AG08395 (cell line): ENCODE measurements at regions not wholly inside any gene's neighbourhood (a gene's known extent, or its start where the extent isn't known, plus 50 kb on each side); places are given as distances from the start of the nearest gene placed in this dataset.
"Not testable (repeated sequence)": the region's sequence is repeated elsewhere in the genome, so short reads cannot be mapped to it uniquely, and the experiment has no call there.

Experiments
- DNase-seq: peaks from one replicate; pipeline ENCODE4 v3.0.0; 2012; ENCODE audit warnings: mixed read lengths, low spot score

DNA sequence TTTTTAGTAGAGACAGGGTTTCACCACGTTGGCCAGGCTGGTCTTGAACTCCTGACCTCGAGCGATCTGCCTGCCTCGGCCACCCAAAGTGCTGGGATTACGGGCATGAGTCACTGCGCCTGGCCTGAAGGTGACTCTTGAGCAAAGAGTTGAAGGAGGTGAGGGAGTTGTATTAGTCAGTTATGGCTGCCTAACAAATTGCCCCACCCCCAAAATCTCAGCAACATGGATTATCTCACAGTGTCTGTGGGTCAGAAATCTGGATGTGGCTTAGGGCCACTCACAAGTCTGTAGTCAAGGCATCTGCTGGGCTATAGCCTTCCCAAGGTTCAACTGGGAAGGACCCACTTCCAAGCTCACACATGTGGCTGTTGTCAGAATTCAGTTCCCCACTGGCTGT is 52.8 kb upstream of the ADGRE5 start:
- no peak for DNase-seq

DNA sequence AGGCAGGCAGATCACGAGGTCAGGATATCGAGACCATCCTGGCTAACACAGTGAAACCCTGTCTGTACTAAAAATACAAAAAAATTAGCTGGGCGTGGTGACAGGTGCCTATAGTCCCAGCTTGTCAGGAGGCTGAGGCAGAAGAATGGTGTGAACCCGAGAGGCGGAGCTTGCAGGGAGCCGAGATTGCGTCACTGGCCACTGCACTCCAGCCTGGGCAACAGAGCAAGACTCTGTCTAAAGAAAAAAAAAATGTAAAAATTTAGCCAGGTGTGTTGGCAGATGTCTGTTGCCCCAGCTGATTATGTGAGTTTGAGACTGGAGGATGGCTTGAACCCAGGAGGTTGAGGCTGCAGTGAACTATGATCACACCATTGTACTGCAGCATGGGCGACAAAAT is 54.2 kb upstream of the ADGRE5 start:
- DNase-seq = not testable (repeated sequence)

DNA sequence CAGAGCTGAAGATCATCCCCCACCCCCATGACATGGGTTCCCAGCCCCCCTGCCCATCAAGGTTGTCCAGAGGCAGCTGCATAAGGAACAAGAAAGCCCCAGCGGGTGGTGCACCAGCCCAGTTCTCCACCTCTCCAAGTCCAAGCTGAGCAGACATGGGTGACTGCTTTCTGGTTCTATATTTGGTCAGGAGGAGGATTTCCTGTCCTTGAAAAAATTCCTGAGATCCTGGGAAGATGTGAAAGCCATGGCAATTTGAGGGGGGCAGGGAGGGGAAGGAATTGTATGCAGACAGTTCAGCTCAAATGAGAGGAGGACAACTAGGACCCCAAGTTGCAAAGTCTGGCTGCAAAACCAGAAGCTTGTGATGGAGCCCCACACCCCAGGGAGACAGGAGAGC is 55.4 kb upstream of the ADGRE5 start:
- no peak for DNase-seq

DNA sequence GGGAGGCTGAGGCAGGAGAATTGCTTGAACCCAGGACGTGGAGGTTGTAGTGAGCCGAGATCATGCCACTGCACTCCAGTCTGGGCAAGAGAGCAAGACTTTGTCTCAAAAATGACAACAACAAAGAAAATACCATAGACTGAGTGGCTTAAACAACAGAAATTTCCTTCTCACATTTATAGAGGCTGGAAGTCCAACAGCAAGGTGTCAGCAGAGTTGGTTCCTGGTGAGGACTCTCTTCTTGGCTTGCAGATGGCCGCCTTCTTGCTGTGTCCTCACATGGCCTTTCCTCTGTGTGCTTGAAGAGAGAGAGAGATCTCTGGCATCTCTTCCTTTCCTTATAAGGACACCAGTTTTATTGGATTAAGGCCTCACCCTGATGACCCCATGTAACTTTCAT is 56.1 kb upstream of the ADGRE5 start:
- no peak for DNase-seq

DNA sequence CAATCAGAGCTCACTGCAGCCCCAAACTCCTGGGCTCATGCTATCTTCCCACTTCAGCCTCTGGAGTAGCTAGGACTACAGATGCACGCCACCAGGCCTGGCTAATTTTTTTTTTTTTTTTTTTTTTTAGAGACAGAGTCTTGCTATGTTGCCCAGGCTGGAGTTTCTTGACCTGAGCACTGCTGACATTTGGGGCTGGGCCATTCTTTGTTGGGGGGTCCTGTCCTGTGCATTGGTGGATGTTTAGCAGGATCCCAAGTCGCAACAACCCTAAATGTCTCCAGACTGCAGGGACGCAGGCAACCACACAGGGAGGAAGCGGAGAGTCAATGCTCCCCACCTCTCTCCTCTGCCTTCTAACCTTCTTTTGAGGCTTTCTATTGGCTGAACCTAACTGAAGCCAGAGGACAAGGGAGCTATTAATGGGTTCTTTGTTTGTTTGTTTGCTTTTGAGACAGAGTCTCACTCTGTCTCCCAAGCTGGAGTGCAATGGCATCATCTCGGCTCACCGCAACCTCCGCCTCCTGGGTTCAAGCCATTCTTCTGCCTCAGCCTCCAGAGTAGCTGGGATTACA is 58.3 kb upstream of the ADGRE5 start:
- no peak for DNase-seq

DNA sequence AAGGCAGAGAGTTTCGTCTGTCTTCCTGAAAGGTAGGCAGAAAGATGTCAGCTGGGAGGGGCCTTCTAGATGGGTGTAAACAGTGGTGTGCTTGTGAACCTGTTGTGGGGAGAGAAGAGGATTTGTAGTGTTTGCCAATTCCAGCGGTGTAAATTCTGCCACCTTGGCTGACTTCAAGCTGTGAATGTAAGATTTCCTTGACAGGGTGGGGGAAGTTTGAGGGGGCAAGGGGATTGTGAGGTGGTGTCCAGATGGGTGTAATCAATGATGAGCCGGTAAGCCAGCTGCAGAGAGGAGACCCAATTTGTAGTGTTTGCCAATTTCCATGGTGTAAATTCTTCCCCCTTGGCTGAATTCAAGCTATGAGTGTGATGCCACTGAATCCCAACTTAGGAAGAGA is 61.0 kb upstream of the ADGRE5 start:
- DNase-seq = no peak

DNA sequence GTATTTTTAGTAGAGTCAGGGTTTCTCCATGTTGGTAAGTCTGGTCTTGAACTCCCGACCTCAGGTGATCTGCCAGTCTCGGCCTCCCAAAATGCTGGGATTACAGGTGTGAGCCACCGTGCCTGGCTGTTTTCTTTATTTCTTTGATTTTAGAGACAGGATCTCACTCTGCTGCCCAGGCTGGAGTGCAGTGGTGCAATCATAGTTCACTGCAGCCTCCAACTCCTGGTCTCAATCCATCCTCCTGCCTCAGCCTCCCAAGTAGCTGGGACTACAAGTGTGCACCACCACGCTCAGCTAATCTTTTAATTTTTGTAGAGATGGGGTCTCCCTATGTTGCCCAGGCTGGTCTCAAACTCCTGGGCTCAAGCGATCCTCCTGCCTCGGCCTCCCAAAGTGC is 61.5 kb upstream of the ADGRE5 start:
- DNase-seq = not testable (repeated sequence)

DNA sequence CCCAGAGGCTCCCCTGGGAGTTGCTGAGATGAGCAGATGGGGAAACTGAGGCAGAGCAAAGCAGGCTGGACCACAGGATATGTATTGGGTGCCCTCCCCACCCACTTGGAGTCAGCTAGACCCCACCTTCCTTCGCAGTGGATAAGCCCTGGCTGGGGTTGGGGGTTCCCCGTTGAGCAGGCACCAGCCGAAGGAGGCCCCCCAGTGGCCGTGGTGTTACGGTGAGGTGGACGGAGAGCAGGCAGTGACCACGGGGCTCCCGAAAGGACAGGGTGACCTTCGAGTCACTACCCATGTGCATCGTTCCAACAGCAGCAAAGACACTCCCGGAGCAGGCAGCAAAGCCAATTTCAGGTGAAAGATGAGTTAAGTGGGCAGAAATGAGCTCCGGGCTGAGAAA is 62.4 kb upstream of the ADGRE5 start:
- no peak for DNase-seq

DNA sequence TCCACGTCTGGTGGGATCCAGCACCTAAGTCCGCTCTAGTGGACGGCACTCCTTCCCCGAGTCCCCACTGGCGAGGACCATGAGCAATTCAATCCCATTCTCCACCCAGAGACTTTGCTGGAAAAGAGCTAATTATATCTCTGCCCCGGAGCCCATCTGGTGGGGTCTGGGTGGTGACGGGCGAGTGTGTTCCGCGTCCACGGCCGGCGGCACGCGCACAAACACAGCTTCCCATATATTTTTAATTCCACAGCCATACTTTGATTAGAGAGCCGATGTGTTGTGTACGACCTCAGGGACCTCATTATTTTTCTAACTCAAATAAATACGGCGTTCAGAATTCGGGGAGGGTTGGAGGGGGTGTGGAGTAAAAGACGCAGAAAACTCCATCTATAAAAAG is 64.1 kb upstream of the ADGRE5 start:
- DNase-seq = no peak

DNA sequence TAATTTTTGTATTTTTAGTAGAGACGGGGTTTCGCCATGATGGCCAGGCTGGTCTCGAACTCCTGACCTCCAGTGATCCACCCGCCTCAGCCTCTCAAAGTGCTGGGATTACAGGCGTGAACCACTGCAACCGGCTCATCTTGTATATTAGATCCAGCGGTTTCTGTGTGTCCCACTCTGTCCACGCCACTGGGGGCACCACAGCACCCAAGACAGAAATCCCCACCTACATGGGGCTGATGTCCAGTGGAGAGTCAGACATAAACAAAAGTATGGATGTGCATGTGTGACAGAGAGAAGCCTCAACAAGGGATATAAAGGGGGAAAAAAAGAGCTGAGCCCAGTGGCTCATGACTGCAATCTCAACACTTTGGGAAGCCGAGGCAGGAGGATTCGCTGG is 65.8 kb upstream of the ADGRE5 start:
- DNase-seq = no peak

DNA sequence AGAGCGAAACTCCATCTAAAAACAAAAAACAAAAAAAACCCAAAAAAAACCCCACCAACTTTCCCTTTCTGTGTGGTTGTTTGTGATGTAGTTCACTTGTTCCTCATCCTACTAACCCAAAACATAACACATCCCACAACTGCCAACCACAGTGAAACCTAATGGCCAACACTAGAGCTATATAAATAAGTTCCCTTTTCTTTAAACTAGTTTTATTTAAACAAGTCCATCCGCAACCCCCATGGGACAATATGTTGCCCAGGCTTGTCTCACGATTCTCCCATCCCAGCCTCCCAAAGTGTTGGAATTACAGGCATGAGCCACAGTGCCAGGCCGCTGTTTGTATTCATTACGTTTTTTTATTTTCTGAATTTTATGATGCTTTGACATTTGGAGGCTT is 71.2 kb upstream of the ADGRE5 start:
- no peak for DNase-seq

DNA sequence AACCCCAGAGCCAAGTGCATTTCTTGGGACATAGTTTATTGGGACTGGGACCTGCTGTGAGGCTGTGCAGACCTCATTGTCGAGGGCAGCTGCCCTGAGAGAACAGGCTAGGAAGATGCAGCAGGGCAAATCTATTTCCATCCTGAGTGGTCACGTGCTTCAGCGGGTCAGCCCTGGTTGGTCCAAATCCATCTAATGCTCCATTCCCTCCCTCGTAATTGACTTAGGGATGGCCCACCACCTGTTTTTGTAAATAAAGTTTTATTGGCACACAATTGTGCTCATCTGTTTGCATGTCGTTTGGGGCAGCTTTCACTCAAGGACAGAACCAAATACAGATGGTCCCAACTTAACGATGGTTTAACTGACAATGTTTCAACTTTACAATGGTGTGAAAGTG is 75.5 kb upstream of the ADGRE5 start:
- no peak for DNase-seq

DNA sequence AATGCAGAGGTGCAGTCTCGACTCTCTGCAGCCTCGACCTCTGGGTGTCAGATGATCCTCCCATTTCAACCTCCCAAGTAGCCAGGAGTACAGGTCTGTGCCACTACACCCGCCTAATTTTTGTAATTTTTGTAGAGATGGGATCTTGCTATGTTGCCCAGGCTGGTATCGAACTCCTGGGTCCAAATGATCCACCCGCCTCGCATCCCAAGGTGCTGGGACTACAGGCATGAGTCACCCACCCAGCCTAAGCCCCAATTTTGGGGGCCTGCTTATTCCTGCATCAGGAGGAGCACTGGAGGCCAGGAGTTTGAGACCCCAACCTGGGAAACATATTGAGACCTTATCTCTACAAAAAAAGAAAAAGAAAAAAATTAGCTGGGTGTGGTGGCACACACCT is 80.1 kb upstream of the ADGRE5 start:
- DNase-seq = no peak

DNA sequence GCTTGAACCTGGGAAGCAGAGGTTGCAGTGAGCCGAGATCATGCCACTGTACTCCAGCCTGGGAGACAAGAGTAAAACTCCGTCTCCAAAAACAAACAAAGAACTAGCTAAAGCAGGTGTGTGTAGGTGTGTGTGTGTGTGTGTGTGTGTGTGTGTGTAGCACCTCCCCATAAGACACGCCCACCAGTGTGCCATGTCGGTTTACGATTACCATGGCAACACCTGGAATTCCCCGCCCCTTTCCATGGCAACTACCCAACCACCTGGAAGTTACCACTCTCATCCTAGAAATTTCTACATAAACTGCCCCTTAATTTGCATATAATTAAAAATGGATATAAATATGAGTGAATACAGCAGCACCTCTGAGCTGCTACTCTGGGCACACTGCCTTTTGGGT is 80.9 kb upstream of the ADGRE5 start:
- no peak for DNase-seq

DNA sequence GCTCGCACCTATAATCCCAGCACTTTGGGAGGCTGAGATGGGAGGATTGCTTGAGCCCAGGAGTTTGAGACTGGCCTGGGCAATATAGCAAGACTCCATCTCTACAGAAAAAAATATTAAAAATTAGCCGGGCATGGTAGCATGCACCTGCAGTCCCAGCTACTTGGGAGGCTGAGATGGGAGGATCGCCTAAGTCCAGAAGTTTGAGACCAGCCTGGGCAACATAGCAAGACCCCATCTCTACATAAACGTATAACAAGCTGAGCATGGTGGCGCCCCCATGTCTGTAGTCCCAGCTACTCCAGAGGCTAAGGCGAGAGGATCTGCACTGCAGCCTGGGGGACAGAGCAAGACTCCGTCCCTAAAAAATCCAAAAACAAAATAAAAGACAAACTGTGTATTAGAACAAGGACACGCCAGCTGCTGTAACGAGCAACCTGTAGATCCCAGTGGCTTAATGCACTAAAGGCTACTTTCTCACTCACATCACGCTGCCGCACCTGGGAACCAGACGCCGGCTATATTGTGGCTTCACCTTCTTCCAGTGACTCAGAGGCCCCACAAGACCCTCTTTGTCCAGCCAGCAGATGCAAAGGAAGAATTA is 81.9 kb upstream of the ADGRE5 start:
- DNase-seq = not testable (repeated sequence)

DNA sequence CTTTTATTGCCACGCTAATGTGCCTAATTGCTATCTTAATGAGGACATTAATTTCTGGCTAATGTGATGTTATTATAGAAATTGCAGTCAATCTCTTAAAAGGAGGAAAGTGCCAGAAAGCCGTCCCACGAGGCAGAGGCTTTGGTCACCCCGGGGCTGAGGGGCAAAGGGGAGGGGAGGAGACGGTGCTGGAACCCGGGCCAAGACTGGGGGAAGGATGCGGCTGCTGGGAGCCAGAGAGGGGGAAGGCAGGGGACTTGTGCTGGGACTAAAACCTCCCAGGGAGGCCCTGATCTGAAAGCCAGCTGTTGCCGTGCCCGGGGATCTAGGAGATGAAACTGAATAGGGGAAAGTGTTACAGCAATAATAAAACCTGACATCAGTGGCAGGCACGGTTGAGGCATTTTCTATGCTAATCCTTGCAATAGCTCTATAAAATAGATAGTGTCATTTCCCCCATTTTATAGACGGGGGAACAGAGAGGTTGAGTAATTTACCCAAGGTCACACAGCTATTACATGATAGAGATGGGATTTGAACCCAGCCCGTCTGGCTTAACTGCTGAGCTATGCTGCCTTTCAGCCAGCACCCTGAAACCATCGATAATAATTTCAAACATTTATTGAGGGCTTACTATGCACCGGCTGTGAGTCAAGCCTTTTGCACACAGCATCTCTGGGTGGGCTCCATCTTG is 83.2 kb upstream of the ADGRE5 start:
- not testable (repeated sequence) for DNase-seq

DNA sequence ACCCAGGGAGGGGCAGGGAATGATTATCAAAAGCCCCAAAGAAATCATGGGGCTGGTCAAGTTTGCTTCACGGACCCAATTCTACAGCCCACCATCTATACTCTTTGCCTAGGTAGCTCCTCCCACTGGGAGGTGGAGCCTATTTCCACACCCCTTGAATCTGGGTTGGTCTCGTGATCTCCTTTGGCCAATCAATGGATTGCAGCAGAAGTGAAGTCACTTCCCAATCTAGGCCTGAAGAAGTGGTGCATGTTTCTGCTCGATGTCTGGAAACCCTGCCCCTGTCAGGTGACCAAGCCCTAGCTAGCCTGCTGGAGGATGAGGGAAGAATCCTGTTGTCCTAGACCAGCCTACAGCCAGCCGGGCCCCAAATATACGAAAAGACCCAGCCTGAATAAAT is 86.3 kb upstream of the ADGRE5 start:
- DNase-seq = not testable (repeated sequence)

DNA sequence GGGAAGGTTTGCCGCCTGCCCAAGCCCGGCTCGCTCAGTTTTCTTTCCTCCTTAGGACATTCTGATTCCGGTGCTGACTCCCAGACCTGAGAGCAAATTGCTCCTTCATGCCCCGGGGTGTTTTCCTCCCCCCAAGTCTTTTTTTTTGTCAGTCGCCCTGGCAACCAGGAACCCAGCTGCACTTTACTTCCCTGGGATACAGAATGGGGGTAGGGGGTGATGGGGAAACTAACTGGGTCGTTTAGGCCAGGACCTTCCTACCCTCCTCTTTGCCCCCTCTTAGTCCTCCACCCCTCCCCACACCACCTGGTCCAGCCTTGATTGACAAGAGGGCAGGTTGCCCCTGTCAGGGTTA is 87.5 kb upstream of the ADGRE5 start:
- DNase-seq = not testable (repeated sequence)

DNA sequence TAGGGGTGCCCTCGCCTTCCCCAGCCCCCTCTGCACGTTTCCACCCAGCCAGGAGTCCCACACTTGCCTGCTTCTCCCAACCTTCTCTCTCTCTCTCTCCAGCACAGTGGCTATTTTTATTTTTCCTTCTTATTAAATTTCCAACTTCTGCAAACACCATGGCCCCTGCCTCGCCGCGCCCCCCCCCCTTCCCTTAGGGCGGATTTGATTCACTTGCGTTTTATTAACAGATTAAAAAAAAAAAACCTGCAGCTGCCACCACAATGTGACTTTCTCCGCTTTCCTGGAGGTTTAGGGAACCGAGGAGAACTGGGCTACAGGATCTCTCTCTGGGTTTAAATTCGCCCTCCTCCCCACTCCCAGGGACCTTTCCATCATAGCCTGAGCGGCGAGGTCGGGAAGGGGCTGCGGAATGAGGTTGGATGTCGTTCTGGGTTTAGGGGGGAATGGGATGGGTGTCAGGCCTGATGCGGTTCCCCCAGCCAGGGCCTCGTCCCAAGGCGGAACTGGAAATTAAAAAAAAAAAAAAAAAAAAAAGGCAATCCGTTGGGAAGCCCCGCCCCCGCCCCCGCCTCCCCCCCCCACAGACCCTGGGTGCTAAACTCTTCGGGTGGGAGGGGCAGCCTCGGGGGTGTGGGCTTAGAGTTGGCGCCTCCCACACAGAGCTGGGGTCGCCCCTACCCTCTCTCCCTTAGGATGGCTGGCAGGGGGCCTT is 87.3 kb upstream of the ADGRL1 start:
- DNase-seq = not testable (repeated sequence)

DNA sequence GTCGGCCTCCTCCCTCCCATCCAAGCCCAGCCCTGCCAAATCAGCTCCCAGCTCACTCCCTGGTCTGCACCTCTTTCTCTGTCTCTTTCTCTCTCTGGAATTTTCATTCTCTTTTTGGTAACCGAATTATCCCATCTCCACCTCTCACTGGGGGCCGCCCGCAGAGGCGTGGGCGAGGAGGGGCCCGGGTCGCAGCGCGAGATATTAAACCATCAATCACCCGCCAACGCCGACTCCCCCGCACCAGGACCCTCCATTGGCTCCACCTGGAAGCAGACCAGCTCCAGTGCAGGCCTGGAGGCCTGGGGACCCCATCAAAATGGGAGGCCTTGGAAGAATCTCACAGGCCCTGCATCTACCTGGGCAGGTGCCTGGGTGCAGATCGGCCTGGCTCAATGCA is 83.8 kb upstream of the ADGRL1 start:
- DNase-seq = not testable (repeated sequence)

DNA sequence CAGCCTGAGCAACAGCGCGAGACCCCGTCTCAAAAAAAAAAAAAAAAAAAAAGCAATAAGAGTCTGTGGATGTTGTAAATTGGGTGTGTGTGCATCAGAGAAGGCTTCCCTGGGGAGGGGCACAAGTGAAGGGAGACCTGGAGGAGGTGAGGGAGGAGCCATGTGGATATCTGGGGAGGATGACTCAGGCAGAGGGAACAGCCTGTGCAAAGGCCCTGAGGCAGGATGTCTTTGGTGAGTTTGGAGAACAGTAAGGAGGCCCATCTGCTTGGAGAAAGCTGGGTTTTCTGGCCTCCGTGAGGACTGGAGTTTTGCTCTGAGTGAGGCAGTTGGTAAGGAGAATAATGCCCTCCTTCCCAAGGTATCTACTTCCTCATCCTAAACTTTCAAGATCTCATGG is 81.9 kb upstream of the ADGRL1 start:
- DNase-seq = not testable (repeated sequence)

DNA sequence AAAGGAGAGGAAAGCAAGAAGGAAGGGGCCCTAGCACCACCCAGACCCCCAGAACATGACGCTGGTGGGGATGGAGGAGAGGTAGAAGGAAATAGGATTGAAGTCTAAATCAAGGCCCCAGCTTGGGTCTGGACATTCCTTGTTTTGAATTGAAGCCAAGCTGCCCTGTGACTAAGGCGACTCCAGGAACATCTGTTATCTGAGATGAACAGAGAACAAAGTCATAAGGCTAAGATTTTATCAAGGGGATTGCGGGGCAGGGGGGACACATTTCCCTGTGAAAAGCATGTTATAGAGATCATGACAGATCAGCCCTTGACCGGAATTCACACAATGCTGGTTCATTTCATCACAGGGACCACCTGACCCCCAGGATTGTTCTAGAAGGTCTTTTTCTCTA is 80.6 kb upstream of the ADGRL1 start:
- not testable (repeated sequence) for DNase-seq

DNA sequence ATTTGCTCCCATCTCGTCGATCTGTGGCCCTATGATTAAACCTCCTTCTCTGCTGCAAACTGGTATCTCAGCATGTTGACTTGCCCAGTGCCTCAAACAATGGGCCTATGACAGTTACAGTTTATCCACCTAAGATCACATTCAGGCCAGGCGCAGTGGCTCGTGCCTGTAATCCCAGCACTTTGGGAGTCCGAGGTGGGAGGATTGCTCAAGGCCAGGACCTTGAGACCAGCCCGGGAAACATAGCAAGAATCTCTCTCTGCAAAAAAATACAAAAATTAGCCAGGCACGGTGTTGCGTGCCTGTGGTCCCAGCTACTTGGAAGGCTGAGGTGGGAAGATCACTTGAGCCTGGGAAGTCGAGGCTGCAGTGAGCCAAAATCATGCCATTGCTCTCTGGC is 79.8 kb upstream of the ADGRL1 start:
- DNase-seq = not testable (repeated sequence)
